ENCODE measurements at regions not wholly inside any gene's neighbourhood (a gene's known extent, or its start where the extent isn't known, plus 50 kb on each side); places are given as distances from the start of the nearest gene placed in this dataset.

DNA sequence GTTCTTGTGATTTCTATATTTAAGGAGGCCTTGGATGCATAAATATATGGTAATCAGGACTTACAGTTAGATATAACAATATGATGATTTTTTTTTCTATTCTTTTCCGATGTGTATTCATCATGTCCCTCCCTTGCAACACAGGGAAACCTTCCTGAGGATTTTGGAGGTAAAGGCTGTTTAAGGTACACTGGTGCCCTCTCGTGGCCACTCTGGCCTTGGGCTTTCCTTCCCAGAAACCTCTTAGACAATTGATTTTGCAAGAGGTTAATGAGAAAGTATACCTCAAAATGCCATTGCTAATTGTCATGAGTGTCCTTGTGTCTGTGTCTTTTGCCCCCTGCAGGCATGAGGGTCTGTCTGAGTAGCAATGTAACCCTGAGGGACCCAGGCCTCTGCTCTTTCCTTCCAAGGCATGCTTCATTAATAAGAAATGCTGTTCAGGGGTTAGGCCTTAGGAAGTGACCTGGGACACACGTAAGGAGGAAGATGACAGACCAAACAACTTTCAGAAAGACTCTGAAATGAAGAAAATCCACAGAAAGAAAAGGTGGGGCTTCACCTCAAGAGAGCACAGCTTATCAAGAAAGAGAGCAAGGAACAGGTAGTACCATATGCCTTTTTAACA lies 70.3 kb upstream of the PPP2R3A start:
- Histone ChIP-seq H3K9me3 (no peaks in the 10 kb centered on the region), H3K4me3 (no peak overlapping the region), H3K4me1 (no peaks in the 10 kb centered on the region), H3K36me3 (no peaks in the 10 kb centered on the region), H3K27ac (no peak overlapping the region), H3K27me3 (no peaks in the 10 kb centered on the region)
- DNase-seq (ENCODE audit: low spot score) = no peak
- TF ChIP-seq, protein P1, sequence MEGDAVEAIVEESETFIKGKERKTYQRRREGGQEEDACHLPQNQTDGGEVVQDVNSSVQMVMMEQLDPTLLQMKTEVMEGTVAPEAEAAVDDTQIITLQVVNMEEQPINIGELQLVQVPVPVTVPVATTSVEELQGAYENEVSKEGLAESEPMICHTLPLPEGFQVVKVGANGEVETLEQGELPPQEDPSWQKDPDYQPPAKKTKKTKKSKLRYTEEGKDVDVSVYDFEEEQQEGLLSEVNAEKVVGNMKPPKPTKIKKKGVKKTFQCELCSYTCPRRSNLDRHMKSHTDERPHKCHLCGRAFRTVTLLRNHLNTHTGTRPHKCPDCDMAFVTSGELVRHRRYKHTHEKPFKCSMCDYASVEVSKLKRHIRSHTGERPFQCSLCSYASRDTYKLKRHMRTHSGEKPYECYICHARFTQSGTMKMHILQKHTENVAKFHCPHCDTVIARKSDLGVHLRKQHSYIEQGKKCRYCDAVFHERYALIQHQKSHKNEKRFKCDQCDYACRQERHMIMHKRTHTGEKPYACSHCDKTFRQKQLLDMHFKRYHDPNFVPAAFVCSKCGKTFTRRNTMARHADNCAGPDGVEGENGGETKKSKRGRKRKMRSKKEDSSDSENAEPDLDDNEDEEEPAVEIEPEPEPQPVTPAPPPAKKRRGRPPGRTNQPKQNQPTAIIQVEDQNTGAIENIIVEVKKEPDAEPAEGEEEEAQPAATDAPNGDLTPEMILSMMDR (IDR thresholded peaks at IDR 0.05) = peak; percentile 71 to 86

DNA sequence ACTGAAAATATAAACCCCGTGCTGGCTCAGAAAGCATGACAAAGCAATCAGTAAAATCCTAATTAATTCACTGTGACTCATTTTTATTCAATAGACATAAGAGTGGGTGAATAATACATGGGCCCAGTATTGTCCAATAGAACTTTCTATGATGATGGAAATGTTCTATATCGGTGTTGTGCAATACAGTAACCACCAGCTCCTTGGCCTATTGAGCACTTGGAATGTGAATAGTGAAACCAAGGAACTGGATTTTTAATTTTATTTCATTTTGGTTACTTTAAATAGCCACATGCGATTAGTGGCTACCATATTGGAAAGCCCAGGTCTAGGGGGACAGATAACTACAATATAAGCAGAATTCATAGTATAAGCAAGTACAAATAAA lies 69.8 kb upstream of the PPP2R3A start:
- no peak overlapping the region for H3K27ac ChIP-seq
- TF ChIP-seq, protein P1 (IDR thresholded peaks at IDR 0.05) = no peak
- DNase-seq (ENCODE audit: low spot score) = no peak
- H3K9me3 ChIP-seq = no peaks in the 10 kb centered on the region
- no peaks in the 10 kb centered on the region for H3K4me1 ChIP-seq
- no peaks in the 10 kb centered on the region for H3K27me3 ChIP-seq
- H3K36me3 ChIP-seq = no peaks in the 10 kb centered on the region
- H3K4me3 ChIP-seq = no peak overlapping the region

DNA sequence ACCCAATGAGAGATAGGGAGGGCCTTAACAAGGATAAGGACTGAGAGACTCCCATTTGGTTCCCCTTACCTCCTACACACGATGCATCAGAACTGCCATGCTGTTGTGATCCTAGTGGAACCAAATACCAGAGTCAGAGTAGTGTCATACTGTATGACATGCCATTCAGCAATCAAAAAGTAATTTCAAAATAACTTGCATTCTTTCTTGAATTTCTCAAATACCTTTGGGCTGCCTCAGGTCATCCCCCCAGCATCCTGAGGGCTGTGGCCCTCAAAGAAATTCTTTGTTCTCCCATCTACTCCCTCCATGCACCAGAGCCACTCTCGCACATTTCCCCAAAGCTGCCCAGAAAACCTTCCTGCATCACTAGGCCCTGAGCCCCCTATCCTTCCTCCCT lies 68.9 kb upstream of the PPP2R3A start:
- Histone ChIP-seq H3K36me3 (no peaks in the 10 kb centered on the region), H3K27me3 (no peaks in the 10 kb centered on the region), H3K9me3 (no peaks in the 10 kb centered on the region), H3K27ac (no peak overlapping the region), H3K4me1 (no peaks in the 10 kb centered on the region), H3K4me3 (no peak overlapping the region)
- DNase-seq (ENCODE audit: low spot score) = no peak
- TF ChIP-seq, protein P1 (IDR thresholded peaks at IDR 0.05) = no peak

DNA sequence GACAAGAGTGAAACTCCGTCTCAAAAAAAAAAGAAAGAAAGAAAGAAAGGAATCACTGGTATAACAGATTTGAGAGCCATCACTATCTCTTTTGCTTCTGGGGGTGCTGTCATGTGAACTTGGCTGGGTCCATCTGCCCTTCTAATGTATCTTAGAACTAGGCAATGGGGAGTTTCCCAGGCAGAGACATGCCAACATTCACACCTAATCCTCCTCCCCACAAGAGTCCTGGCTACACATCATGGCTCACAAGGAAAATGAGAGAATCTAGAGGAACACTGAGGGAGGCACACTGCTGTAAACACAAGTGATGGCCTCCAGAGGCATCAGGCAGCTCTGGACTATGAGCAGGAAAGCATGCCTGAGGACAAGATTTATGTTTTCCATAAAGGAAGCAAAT lies 67.8 kb upstream of the PPP2R3A start:
- H3K9me3 ChIP-seq = no peaks in the 10 kb centered on the region
- no peaks in the 10 kb centered on the region for H3K27me3 ChIP-seq
- H3K36me3 ChIP-seq = no peaks in the 10 kb centered on the region
- TF ChIP-seq, protein P1 (IDR thresholded peaks at IDR 0.05) = no peak
- DNase-seq (ENCODE audit: low spot score) = no peak
- no peak overlapping the region for H3K4me3 ChIP-seq
- H3K27ac ChIP-seq = no peak overlapping the region
- no peaks in the 10 kb centered on the region for H3K4me1 ChIP-seq

DNA sequence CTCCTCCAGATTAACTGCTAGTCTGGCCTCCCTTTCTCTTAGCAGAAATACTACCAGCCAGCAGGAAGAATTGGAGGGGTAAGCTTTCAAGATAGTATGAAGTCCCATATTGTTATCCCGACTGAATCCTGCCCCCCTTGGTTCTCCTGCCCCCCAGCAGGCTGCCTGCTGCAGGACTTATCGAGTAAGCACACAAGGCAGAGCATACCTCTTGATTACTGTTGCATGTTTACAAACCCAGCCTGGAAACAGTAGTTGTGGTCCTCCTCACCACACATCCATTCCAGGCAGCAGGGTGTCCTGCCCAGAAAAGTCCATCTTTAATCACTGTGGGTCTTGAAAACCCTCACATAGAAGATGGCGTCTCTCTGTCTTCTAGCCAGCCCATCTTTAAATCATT lies 66.8 kb upstream of the PPP2R3A start:
- Histone ChIP-seq H3K9me3 (no peaks in the 10 kb centered on the region), H3K27ac (no peak overlapping the region), H3K27me3 (no peaks in the 10 kb centered on the region), H3K4me1 (no peaks in the 10 kb centered on the region), H3K36me3 (no peaks in the 10 kb centered on the region), H3K4me3 (no peak overlapping the region)
- TF ChIP-seq, protein P1 (IDR thresholded peaks at IDR 0.05) = no peak
- DNase-seq (ENCODE audit: low spot score) = no peak

DNA sequence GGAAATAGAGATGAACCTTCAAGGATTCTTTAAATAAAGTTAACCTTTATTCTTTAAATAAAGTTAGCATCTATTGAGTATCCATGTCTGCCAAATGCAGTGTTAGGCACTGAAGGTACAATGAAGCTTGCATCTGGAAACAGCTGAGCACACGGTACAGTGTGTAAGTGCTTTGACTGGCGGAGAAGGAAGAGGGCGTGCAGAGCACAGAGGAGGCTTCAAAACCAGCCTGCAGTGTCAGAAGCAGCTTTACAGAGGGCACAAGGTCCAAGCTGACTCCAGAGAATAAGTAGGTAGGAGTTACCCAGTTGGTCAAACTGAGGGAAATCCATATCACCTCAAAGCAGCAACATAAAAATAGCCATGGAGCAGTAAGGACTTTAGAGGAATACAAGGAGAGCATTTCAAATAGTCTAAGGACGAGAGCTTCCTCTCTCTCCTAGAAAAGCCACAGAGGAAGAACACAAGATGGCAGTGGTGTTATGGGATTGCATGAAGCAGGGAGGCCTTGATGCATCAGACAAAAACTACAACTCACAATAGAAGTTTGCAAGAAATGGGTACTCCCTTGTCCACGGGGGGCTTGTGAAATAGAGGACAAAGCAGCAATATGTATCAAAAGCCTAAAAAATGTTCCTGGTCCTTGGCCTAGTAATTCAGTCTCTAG lies 60.3 kb upstream of the PPP2R3A start:
- H3K9me3 ChIP-seq = no peaks in the 10 kb centered on the region
- no peak overlapping the region for H3K27ac ChIP-seq
- DNase-seq (ENCODE audit: low spot score) = no peak
- no peaks in the 10 kb centered on the region for H3K36me3 ChIP-seq
- TF ChIP-seq, protein P1 (IDR thresholded peaks at IDR 0.05) = peak in 1 of 2 donors; percentile 49
- H3K4me3 ChIP-seq = no peak overlapping the region
- H3K4me1 ChIP-seq = no peaks in the 10 kb centered on the region
- no peaks in the 10 kb centered on the region for H3K27me3 ChIP-seq

All from right atrium auricular region (tissue), 2 donors.